SK-N-SH treated with all-trans-retinoic acid at 6 μM for 48 hours (cell line): ENCODE measurements at regions not wholly inside any gene's neighbourhood (a gene's known extent, or its start where the extent isn't known, plus 50 kb on each side); places are given as distances from the start of the nearest gene placed in this dataset.

Source experiments
- RARB ChIP-seq: fragments of 250-450 bp; sonication (Bioruptor Pico); IDR thresholded peaks from 2 replicates; pipeline ENCODE4 v1.8.0; 2021; ENCODE audit warnings: mild to moderate bottlenecking, moderate library complexity
- TF ChIP-seq, protein P1 (sequence below): fragments of 250-450 bp; sonication (Bioruptor Pico); IDR thresholded peaks from 2 replicates; pipeline ENCODE4 v1.8.0; 2020; ENCODE audit warnings: mild to moderate bottlenecking, moderate library complexity, borderline replicate concordance
- TF ChIP-seq, protein P2 (sequence below): fragments of 250-450 bp; sonication (Bioruptor Pico); IDR thresholded peaks from 2 replicates; pipeline ENCODE4 v1.5.0; 2020; ENCODE audit warnings: mild to moderate bottlenecking, moderate library complexity

DNA sequence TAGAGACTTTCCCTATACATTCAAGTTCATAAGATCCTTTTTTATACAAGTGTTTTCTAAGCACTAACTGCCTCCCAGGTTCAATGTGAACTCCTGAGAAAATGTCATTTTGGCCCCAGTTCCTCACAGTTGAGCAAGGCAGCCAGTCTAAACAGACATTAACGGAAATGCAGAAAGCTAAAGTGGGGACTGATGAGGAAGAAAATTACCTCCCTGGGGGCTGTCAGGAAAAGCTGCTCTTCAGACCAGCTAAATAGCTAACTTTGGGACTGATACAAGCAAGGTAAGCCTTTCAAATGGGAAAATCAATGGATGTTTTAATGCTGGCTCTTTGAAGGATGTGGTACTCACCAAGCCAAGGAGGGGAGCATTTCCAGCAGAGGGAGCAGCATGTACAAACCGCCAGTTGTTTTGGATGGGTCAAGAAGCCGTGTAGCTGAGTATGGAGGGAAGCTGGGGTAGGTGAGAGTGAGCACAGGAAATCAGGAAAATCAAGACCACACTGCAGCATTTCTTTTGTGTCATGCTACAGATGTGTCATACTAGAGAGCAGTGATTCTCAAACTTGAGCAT lies 180.8 kb upstream of the CHD6 start:
- TF ChIP-seq, protein P1, sequence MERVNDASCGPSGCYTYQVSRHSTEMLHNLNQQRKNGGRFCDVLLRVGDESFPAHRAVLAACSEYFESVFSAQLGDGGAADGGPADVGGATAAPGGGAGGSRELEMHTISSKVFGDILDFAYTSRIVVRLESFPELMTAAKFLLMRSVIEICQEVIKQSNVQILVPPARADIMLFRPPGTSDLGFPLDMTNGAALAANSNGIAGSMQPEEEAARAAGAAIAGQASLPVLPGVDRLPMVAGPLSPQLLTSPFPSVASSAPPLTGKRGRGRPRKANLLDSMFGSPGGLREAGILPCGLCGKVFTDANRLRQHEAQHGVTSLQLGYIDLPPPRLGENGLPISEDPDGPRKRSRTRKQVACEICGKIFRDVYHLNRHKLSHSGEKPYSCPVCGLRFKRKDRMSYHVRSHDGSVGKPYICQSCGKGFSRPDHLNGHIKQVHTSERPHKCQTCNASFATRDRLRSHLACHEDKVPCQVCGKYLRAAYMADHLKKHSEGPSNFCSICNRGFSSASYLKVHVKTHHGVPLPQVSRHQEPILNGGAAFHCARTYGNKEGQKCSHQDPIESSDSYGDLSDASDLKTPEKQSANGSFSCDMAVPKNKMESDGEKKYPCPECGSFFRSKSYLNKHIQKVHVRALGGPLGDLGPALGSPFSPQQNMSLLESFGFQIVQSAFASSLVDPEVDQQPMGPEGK (CRISPR knock-in tag) = no peak
- no peak for TF ChIP-seq RARB (CRISPR knock-in tag)
- TF ChIP-seq, protein P2, sequence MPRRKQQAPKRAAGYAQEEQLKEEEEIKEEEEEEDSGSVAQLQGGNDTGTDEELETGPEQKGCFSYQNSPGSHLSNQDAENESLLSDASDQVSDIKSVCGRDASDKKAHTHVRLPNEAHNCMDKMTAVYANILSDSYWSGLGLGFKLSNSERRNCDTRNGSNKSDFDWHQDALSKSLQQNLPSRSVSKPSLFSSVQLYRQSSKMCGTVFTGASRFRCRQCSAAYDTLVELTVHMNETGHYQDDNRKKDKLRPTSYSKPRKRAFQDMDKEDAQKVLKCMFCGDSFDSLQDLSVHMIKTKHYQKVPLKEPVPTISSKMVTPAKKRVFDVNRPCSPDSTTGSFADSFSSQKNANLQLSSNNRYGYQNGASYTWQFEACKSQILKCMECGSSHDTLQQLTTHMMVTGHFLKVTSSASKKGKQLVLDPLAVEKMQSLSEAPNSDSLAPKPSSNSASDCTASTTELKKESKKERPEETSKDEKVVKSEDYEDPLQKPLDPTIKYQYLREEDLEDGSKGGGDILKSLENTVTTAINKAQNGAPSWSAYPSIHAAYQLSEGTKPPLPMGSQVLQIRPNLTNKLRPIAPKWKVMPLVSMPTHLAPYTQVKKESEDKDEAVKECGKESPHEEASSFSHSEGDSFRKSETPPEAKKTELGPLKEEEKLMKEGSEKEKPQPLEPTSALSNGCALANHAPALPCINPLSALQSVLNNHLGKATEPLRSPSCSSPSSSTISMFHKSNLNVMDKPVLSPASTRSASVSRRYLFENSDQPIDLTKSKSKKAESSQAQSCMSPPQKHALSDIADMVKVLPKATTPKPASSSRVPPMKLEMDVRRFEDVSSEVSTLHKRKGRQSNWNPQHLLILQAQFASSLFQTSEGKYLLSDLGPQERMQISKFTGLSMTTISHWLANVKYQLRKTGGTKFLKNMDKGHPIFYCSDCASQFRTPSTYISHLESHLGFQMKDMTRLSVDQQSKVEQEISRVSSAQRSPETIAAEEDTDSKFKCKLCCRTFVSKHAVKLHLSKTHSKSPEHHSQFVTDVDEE (CRISPR knock-in tag) = no peak
